SHP77 treated with DMSO at 0.1 percent for 48 hours (cell line): ENCODE measurements at regions not wholly inside any gene's neighbourhood (a gene's known extent, or its start where the extent isn't known, plus 50 kb on each side); places are given as distances from the start of the nearest gene placed in this dataset.

Experiments
- DNase-seq: peaks from one replicate; lab custom pipeline; 2025; lab: John Stamatoyannopoulos, UW

DNA sequence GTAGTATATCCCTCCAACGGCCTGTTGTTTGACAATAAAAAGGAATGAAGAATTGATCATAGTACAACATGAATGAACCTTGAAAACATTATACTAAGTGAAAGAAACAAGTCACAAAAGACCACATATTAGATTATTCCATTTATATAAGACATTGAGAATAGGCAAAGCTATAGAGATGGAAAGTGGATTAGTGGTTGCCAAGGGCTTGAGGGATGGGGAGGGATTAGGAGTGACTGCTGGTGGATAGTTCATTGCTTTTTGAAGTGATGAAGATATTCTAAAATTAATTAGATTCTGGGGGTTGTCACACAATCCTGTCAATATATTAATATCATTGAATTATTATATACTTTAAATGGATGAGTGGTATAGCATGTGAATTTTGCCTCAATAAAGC is 142.5 kb upstream of the DPT start:
- no peak for DNase-seq

- no peak for DNase-seq
These were observed 146.8 kb upstream of the DPT start for GRCh38 chr1:168875831-168876230.

GRCh38 chr1:168876830-168877229 is 147.8 kb upstream of the DPT start:
- DNase-seq, result no peak

DNA sequence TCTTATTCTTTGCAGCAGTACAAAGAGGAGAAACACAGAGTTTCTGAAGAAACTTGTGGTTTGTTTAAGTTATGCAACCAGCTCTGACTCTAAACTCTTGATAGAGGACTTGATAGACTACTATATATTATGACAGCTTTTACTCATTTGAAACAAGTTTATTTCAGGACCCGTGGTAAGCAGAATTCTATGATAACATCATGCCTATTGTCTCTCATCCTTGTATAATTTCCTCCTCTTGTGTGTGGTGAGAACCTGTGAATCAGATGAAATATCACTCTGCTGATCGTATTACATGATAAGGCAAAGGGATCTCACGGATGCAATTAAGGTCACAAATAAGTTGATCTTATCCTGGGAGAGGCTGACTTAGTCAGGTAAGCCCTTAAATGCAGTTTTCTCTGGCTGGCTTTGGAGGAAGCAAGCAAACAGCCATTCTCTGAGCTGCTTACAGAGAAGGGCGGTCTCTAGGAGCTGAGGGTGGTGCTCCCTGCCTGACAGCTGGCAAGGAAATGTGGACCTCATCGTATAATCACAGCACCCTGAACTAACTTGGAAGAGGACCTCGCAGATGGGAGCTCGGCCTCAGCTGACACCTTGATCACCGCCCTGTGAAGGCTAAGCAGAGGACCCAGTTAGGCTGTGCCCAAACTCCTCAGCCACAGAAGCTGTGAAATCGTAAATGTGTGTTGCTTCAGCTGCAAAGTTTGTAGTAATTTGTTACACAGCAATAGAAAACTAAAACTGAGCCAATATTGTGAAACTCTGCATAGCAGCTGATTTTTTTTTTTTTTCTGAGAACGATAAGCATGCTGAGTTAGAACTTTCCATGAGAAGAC is 151.1 kb upstream of the DPT start:
- DNase-seq, result no peak

- DNase-seq, result no peak
These were observed 152.8 kb upstream of the DPT start for GRCh38 chr1:168881656-168882260.

DNA sequence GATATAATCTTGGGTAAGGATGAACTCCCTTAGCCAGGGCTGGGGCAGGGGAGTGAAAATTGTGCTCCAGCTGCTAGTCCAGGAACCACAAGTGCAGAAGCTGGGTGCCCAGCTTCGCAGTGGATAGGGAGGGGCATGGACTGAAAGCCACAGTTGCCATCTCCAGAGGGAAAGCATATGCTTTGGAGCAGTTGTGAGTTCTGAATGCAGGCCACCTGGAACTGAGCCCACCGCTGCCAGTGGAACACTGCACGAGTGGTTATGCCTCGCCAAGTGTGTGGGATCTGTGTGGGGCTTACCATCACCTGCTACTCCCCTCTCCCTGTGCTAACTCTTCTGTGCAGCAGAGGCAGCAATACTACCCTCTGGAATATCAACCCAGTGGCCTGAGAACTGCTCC is 158.4 kb upstream of the DPT start:
- DNase-seq, result no peak

DNA sequence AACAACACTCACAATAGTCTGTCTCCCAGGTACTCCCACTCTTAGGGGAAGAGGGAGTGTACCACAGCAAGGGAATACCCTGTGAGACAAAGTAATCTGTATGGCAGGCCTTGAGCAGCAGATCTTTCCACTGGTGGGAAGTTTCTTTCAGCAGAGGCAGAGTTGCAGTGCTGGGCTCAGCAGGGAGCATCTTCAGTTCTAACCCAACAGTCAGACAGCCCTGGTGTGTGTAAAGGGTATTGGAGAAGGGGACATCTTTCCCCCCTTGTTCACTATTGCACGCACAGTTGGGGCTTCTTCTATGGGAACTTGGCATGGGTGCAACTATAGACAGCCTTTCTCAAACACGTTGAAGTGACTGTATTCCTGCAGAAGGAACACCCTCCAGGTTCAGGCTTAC is 159.4 kb upstream of the DPT start:
- DNase-seq, result no peak

GRCh38 chr1:168892931-168893330 is 163.9 kb upstream of the DPT start:
- no peak for DNase-seq

DNA sequence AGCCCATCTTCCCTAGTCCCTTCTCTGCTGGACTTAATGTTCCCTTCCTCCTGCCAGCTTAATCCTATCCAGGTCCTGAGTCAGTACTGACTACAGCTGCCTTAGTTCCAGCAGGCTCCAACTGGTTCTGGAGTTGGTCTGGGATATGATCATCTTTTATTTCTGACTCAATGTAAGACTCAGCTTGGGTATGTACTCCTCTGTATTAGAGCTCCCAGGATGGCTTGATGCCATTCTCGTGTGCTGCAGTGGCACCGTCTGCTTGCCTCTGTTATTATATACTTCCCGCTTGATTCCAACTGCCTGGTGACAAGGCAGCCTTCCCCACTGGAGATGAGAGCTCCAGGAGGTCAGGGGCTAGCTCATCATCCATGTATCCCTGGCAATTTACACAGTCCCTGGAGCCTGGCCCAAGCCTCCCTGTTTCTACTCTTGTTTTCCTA is 164.4 kb upstream of the DPT start:
- no peak for DNase-seq

DNA sequence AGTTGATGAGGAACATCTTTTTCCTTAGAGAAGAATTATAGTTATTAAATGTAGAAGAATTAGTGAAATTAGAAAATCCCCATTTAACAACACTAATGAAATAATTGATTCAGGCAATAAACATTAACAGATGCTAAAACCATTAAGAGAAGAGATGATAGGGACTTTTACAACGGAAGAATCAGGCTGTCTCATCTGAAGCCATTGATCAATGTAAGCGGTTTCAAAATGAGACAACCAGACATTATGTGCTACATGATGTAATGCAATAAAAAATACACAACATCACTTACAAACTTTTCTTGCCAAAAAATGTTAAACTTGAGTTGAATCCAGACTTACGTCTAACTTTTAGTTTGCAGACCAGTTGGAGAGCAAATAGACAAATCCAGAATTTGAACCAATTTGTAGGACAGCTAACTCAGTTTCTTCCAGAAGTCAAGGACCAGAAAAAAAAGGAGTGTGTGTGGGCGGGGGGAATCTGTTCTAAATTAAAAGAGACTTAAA is 165.4 kb upstream of the DPT start:
- DNase-seq, result no peak

GRCh38 chr1:168897249-168897648 is 168.2 kb upstream of the DPT start:
- DNase-seq, result no peak

DNA sequence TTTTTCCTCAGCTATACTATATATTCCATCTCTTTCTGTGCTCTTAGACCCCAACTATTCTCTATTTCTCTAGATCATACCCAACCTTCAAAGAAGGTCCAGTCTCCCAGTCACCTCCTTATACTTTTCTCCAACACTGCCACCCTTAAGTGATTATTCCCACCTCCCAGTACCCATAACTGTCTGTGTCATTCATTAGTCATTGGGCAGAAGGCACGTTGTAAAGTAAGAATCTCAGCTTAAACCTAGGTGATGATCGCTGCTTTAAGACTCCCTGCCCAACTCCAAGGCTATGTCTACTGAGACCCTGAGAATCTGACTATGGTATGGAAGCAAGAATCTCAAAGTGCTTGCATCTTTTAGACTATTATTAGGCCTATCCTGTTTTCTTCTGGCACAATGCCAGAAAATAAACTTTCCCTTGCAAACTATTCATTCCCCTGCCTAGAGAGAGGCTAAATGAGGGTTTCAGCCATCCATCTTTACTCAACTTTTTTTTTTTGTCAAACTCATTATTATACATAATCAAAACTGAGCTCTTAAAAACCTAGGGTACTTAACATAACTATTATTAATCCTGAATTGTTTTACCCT is 174.3 kb upstream of the DPT start:
- no peak for DNase-seq

DNA sequence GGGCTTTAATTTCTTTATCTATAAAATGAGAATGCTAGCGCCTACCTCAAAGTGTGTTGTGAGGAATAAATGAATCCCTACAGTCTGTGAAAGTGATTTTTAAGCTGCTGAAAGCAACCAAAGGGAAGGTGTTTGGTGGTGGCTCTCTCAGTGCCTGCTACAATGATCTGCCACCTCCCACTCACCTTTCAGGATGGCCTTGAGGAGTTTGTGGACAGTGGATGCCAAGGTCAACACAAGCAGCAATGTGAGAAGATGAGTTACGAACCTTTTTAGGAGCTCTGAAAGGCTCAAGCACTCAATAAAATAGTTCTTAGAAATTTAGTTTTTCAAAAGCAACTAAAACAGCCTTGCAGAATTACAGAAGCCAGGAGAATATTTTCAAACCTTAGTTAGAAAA is 176.6 kb upstream of the DPT start:
- no peak for DNase-seq

DNA sequence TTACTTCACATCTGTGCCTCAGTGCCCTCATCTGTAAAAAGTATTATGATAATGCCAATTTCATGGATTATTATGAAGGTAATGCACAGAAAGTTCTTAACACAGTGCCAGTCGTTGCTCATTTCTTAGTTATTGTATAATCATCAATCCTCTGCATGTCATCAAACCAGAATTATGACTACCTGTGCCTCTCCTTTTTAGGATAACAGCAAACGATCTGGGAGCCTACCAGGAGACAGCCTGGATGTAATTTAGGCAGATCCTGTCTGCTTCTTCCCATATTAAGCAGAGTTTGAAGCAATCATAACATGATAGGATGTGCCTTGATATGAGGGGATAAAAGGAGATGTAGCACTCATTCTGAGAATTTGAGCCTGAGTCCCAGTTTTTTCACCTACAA is 177.4 kb upstream of the DPT start:
- DNase-seq, result no peak

DNA sequence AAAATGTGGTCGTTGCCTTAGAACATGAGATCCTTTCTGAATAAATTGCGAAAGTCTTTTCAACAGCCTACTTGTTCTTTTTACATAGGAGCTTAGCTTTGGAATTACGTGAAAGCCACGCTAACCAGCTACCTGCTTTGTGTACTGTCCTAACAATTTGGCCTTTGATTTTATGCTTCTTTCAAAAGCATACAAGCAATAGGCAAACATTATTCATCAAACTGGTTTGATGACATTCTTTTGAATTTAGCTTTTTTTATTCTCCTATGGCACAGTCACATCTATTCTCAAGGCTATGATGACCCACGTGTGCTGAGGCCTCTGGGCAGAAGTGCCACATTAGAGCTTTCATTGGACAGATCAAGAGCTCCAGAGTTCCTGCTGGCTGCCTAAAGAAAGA is 178.0 kb upstream of the DPT start:
- DNase-seq, result no peak

DNA sequence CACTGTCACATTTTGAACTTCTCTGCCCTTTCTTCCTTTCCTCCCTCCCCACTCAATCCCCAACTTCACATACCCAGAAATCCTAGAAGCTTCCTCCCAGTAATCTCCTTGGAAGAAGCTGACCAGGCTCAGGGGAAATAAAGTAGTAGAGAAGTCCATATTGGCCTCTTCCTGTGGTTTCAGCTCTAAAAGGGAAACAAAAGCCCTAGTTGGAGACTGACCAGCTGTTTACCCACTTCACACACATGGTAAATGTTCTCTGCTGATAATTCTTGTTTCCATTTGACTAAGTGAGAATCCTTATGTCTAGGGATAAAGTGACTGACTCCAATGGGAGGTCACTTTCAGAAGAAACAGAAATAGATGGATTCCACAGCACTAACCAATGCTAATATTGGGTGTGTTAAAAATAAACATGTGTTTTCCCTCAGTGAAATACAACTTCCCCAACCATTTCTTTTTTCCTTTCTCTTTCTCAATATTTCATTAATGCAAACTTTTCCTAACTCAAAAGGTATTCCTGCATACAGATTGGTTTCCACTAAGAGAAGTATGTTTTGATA is 178.9 kb upstream of the DPT start:
- no peak for DNase-seq

DNA sequence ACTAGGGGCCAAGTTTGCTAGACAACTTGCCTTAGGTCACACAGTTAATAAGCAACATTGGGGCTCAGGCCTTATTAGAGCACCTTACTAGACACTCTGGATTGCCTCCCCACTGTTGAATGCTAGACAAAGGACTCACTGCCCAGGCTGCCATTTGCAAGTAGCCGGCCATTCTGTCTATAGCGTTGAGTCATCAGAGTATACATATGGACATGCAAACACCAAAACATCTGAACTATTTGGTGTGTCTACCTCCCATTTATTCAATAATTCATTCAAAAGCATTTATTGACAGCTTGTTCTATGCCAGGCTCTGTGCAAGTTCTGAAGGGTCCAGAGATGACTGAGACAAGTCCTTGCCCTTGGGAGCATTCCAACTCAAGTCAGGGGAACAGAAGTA is 181.4 kb upstream of the DPT start:
- DNase-seq, result no peak

- DNase-seq, result no peak
These were observed 182.4 kb upstream of the DPT start for GRCh38 chr1:168911370-168911769.

- DNase-seq, result no peak
These were observed 184.9 kb upstream of the DPT start for GRCh38 chr1:168913711-168914463.

DNA sequence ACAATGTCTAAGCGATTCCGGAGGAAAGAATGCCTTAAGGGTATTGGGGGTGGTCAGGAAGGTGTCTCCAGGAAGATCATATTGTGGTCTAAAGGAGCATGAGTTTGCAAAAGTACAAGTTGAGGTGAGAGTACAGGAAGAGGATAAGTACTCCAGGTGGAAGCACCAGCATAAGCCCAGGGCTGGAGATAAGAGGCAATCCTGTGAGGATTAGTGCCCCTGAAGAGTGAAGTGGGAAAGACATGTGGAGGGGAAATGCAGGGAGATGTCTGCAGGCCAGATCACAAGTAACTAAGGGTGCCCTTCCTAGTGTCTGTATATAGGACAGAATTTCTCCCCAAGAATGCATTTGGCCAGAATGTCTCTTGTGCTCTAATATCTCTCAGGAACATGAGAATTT is 188.3 kb upstream of the DPT start:
- DNase-seq, result no peak

DNA sequence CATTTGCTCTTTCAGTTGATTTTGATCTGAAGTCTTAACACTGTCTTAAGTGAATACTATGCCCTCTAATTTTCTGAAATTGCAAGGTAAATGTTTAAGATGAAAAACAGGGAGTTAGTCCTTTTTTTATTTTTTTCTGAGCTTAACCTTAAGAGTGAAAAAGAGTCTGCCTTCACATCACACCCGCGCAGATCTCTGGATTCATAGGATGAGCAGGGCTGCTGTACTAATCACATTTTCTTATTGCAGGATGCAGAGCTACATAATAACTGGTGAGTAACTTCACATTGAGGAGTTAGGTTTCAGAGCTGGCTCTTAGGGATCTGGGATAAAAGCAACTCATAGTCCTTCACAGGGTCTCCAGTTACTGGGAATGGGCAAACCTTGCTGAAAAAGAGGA is 188.7 kb upstream of the ATP1B1 start:
- DNase-seq, result no peak
